UCSD-AML1 (cell line): ENCODE measurements at regions not wholly inside any gene's neighbourhood (a gene's known extent, or its start where the extent isn't known, plus 50 kb on each side); places are given as distances from the start of the nearest gene placed in this dataset.
"Not testable (repeated sequence)": the region's sequence is repeated elsewhere in the genome, so short reads cannot be mapped to it uniquely, and the experiment has no call there.

Experiments
- DNase-seq: peaks from one replicate; lab custom pipeline; 2025; ENCODE audit not compliant: unreplicated experiment; lab: John Stamatoyannopoulos, UW

- DNase-seq = no peak
Measured at GRCh38 chr11:134980819-134981710, 569.0 kb upstream of the B3GAT1 start.

GRCh38 chr11:134979089-134979457, 567.0 kb upstream of the B3GAT1 start:
- not testable (repeated sequence) for DNase-seq

DNA sequence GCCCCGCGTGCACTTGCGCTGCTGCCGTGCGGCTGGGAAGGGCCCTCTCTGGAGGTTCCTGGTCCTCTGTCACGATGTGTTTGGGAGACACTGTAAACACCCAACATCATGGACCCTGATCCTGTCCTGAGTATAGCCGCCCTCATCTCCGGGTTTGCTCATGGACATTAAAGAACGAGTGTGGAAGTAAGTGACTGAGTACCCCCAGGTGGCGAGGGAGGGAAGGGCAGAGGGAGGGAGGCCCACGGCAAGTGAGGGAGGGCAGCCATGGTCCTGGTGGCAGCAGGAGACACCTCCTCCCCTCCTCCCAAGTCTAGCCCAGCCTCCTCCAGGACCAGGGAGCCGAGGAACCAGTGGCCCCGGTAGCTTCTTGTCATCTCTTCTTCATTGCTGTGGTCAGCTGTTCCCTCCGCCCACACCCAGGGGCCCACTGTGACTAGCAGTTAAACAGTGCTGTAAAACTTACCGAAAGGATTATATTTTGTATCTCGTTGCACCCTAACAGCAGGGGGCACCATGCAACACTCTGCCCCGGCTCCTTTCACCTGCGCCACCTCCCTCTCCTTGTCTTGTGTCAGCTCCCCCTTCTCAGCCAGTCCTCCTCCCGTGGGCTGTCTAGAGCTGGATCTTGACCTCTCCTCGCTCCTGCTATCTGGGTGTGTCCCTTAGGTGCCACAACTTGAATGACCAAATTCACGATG, 566.5 kb upstream of the B3GAT1 start:
- DNase-seq = no peak

GRCh38 chr11:134976551-134976950, 564.5 kb upstream of the B3GAT1 start:
- DNase-seq = no peak

GRCh38 chr11:134975866-134976376, 563.9 kb upstream of the B3GAT1 start:
- DNase-seq = no peak

DNA sequence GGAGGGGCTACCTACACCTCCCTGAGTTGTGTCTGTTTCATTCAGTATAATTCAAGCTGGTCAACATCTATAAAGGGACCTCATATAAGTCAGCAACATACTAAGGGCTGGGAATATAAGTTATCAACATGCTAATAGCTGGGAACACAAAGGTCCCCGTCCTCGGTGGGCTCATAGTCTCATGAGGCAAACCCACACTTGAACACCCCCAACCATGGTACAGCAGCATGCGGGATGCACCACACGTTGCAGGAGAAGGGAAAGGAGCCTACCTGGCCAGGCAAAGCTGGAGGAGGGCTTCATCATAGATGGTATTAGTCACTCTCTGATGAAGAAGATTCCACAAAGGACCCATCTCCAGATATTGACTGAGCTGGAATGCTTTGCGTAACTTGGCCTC, 561.8 kb upstream of the B3GAT1 start:
- no peak for DNase-seq

DNA sequence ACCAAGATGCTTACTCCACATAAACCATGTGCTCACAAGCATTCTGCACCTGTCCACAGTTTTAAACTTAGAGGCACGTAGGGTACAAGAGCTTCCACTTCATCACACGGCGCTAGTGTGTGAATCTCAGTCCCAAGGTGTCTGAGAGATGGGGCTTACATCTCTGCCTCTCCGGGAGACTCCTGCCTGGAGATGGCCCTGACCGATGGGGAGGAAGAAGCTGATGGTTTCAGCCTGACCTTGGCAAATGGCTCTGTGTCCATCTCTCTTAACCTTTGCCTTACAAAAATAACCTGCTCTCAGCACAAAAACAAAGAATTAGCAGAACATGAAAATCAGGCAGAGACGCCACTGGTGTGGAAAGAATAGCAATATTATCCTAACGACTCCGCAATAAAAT, 559.3 kb upstream of the B3GAT1 start:
- no peak for DNase-seq

DNA sequence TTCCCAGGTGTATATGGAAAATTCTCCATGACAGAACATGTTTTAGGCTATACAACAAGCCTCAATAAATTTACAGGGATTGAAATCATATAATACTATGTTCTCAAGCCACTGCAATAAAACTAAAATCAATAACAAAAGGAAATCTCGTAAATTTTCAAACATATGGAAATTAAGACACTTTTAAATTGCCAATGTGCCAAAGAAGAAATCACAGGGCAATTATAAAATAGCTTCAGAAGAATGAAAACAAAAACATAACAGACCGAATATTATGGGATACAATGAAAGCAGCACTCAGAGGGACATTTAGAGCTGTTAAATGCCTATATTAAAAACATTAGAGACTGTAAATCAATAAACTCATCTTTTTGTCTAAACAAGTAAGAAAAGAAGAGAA, 555.7 kb upstream of the B3GAT1 start:
- DNase-seq = no peak

- DNase-seq = not testable (repeated sequence)
Measured at GRCh38 chr11:134961386-134961785, 549.3 kb upstream of the B3GAT1 start.

DNA sequence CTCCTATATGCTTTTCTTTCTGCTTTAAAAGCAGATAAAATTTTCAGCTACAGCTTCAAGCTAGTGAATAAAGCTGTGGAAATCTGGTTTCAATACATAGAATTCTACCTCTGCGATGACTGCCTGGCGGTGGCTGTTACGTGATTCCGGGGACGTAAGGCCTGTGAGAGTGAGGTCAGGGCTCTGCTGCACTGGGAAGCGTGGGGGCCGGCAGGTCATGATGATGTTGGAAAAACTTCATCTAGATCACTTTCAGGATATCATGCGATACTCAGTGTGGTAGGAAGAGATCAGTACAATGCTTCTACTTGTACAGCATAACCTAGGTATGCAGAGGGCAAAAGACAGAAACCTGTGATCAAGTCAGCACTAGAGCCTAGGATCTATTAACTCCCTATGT, 546.8 kb upstream of the B3GAT1 start:
- no peak for DNase-seq

DNA sequence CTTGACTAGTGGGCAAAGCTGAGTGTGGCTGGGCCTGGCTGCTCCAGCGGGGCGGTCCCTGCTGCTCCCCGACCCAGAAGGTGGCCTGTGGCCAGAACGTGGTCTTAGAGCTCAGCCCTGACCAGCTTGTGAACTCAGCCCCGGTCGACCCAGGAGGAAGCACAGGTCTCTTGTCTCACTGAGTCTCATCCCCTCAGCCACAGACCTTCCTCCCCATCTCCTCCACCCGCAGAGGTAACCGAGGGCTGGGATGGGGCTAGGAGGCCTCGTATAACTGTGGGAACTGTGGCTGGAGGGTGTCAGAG, 546.2 kb upstream of the B3GAT1 start:
- DNase-seq = no peak

DNA sequence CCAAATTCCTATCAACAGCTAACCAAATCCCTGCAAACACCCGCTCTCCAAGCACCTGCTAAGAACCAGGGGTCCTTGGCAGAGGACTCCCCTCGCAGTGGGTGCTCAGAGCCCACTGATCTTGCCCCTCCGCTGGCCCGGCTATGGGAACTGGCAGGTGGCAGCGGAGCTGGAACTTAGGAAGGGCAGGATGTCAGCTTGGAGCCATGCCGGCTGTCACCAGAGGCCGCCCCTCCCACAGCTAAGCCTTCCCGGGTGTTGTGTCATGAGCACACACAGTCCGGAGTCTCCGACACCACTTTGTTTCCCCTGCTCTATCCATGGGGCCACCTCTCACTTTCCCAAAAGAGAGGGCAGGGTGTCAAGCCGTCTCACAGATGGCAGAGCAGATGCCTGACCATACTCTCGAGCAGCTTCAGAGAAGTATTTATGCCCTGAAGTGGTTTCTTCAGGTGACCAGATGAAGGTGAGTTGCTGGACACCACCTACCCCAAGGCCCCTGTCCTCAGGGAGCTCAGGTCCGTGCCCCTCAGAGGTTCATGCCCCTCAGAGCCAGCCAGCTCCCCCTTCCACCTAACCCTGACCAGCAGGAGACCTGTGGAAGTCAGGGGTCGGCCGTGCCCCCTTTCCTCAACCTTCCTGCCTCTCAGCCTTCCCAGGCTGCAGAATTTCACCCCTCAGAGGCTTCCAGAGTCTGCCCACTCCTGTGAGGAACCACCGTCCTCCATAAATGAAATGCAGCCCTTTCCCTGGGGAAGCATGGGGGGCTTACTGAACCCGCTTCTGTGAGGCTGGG, 545.7 kb upstream of the B3GAT1 start:
- no peak for DNase-seq

- DNase-seq = no peak
Measured at GRCh38 chr11:134956450-134957210, 544.6 kb upstream of the B3GAT1 start.

DNA sequence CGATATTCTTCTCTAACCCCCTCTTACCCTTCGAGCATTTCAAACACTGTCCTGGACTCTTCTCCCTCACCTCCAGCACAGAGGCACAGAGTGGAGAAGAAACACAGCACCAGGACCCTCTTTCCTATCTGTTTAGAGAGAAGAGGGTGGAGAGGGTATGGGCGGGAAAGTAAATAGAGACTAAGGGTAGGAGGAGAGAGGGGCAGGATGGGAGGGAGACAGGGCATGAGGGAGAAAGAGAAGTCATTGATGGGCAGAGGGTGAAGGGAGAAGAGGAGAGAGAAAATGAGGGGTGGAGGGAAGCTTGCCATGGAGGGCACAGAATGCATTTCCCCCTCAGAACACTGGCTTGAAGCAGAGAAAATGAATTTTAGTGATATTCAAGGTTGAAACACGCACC, 543.9 kb upstream of the B3GAT1 start:
- DNase-seq = not testable (repeated sequence)

DNA sequence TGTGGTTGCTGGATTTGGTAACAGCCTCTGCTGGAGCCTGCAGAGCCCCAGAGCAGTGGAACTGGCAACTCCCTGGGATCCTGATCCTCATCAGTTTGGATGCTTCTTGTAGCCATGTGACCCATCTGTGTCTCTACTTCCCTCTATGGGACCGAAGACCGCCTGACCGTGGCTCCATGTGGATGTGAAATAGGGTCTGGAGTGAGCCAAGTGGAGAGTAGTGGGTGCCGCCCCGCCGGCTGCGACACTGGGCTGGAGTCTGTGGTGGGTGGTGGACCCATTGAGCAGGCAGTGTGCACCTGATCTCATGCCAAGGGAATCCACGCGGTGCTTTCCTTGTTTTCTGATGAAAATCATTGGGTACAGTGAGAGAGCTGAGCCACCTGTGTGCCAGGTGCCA, 543.2 kb upstream of the B3GAT1 start:
- no peak for DNase-seq

GRCh38 chr11:134954456-134954855, 542.4 kb upstream of the B3GAT1 start:
- DNase-seq = not testable (repeated sequence)

DNA sequence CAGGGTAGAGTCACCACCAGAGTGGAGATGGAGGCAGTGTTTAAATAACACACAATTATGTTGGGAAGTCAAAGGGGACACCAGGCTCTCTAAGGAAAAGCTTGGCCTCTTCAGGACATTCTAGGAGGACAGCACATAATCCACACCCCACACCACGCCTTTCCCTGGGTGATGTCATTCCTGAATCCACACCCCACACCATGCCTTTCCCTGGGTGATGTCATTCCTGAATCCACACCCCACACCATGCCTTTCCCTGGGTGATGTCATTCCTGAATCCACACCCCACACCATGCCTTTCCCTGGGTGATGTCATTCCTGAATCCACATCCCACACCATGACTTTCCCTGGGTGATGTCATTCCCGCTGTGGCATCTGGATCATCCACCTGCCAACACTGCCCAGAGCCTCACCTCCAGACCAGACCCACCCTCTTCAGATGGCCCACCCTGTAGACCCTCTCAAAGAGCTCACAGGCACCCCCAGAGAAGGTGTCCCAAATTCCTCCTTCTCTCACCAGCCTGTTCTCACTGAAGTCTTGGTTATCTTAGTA, 541.5 kb upstream of the B3GAT1 start:
- DNase-seq = not testable (repeated sequence)

DNA sequence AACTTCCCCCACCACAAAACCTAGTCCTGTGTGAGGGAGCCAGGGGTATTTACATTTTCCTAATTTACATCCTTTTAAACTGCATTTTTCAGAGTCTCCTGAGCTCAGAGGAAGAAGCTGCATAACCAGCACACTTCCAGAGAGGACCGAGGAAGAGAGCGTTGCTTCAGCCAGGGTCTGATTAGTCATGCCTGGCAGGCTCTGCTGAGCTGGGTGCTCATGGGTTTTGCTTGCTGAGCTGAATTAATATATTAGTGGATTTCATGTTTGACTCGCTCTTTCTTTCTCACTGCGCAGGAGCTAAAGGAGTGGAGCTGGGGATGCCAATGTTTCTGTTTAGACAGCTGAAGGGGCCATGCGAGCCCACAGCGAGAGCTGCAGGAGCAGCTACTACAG, 539.3 kb upstream of the B3GAT1 start:
- no peak for DNase-seq

DNA sequence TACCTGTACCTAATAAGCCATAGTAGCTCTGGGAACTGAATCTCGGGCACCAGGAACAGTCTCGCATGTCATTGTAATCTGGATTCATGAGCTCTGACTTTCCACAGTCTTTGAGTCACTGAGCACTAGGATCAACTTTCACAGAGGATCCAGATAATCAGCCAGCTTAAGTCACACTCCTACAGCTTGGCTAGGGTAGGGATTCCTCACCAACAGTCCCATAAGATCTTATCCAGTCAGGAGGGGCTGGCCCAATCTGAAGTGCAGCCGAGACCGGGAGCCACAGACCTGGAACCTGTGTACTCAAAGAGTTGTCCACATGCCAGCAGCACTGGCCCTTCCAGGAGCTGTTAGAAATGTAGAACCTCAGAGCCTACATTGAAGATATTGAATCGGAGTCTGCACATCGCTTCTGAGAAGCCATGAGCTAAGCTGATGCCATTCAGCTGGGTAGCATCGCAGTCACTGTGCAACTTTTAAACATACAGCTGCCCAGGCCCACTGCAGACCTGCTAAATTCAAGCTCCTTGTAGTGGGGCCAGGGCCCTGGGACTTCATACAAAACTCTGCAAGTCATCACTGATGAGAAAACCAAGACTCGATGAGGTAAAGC, 538.8 kb upstream of the B3GAT1 start:
- no peak for DNase-seq
